Neuronal stem cell (in vitro differentiated cells): ENCODE measurements at regions not wholly inside any gene's neighbourhood (a gene's known extent, or its start where the extent isn't known, plus 50 kb on each side); places are given as distances from the start of the nearest gene placed in this dataset.
"Not testable (repeated sequence)": the region's sequence is repeated elsewhere in the genome, so short reads cannot be mapped to it uniquely, and the experiment has no call there.

ENCODE experiments used
- DNase-seq: peaks from one replicate; pipeline ENCODE4 v3.0.0-alpha.2; 2013; ENCODE audit warnings: low spot score
- H2AFZ ChIP-seq: one replicate; pipeline ENCODE4 v1.6.1; 2013; ENCODE audit warnings: mild to moderate bottlenecking, low read length, inconsistent platforms
- H2AK5ac ChIP-seq: 2 replicates; pipeline ENCODE4 v1.6.1; 2013; ENCODE audit warnings: low read depth, mild to moderate bottlenecking, inconsistent platforms, low read length, moderate library complexity, mixed read lengths
- H2BK120ac ChIP-seq: 2 replicates; pipeline ENCODE4 v1.6.1; 2013; ENCODE audit warnings: low read depth, mild to moderate bottlenecking, inconsistent platforms, low read length, moderate library complexity, mixed read lengths
- H2BK12ac ChIP-seq: one replicate; pipeline ENCODE4 v1.6.1; 2013; ENCODE audit warnings: low read length, inconsistent platforms
- H2BK15ac ChIP-seq: 2 replicates; pipeline ENCODE4 v1.6.1; 2013; ENCODE audit warnings: mild to moderate bottlenecking, low read length, inconsistent platforms, mixed read lengths
- H2BK5ac ChIP-seq: one replicate; pipeline ENCODE4 v1.6.1; 2013; ENCODE audit warnings: inconsistent platforms, mild to moderate bottlenecking, low read length, moderate library complexity
- H3K14ac ChIP-seq: one replicate; pipeline ENCODE4 v1.6.1; 2013; ENCODE audit warnings: low read length, inconsistent platforms
- H3K18ac ChIP-seq: 2 replicates; pipeline ENCODE4 v1.6.1; 2013; ENCODE audit warnings: low read length, inconsistent platforms
- H3K23ac ChIP-seq: 2 replicates; pipeline ENCODE4 v1.6.1; 2013; ENCODE audit warnings: low read depth, mild to moderate bottlenecking, mixed read lengths, low read length, inconsistent platforms; ENCODE audit not compliant: poor library complexity
- H3K27ac ChIP-seq: replicated peaks from 3 replicates; pipeline ENCODE4 v1.5.1; 2013; ENCODE audit warnings: low read length, inconsistent platforms
- H3K27me3 ChIP-seq, 3 experiments: 2 replicates each; pipeline ENCODE4 v1.6.1; 2013; ENCODE audit warnings: low read length in 3 of 3, mild to moderate bottlenecking in 2 of 3, inconsistent platforms in 1 of 3, low read depth in 1 of 3, mixed read lengths in 1 of 3, moderate library complexity in 1 of 3; ENCODE audit not compliant: control insufficient read depth in 3 of 3, insufficient read depth in 3 of 3
- H3K36me3 ChIP-seq, 2 donors: replicated peaks in 1 of 2; 2 replicates each; pipeline ENCODE4 v1.6.1; 2013; ENCODE audit warnings: low read length in 2 of 2; ENCODE audit not compliant: control insufficient read depth in 2 of 2, insufficient read depth in 2 of 2
- H3K4ac ChIP-seq: 2 replicates; pipeline ENCODE4 v1.6.1; 2013; ENCODE audit warnings: inconsistent platforms, mild to moderate bottlenecking, low read length, moderate library complexity
- H3K4me1 ChIP-seq, 2 donors: 1 replicate in 1 of 2; 2 replicates in 1 of 2; pipeline ENCODE4 v1.6.1; 2013; ENCODE audit warnings: low read length in 2 of 2, low read depth in 1 of 2; ENCODE audit not compliant: control insufficient read depth in 2 of 2, insufficient read depth in 1 of 2
- H3K4me2 ChIP-seq: one replicate; pipeline ENCODE4 v1.6.1; 2013; ENCODE audit warnings: mild to moderate bottlenecking, low read length, inconsistent platforms; ENCODE audit not compliant: insufficient read depth, poor library complexity, severe bottlenecking
- H3K4me3 ChIP-seq, 2 donors: 2 replicates each; pipeline ENCODE4 v1.5.1; 2013; ENCODE audit warnings: low read length in 2 of 2, mild to moderate bottlenecking in 2 of 2, inconsistent platforms in 1 of 2, moderate library complexity in 1 of 2
- H3K79me1 ChIP-seq: one replicate; pipeline ENCODE4 v1.6.1; 2013; ENCODE audit warnings: low read depth, mild to moderate bottlenecking, inconsistent platforms, low read length, moderate library complexity
- H3K9ac ChIP-seq: one replicate; pipeline ENCODE4 v1.6.1; 2013; ENCODE audit warnings: mild to moderate bottlenecking, low read depth, low read length, inconsistent platforms; ENCODE audit not compliant: poor library complexity
- H3K9me3 ChIP-seq, 2 donors: replicated peaks in 1 of 2; 2 replicates each; pipeline versions ENCODE3 to v1.6.1; 2013; ENCODE audit warnings: low read length in 2 of 2, mild to moderate bottlenecking in 2 of 2, inconsistent platforms in 1 of 2, low read depth in 1 of 2, mixed read lengths in 1 of 2, moderate library complexity in 1 of 2; ENCODE audit not compliant: control insufficient read depth in 2 of 2, insufficient read depth in 1 of 2
- H4K8ac ChIP-seq: one replicate; pipeline ENCODE4 v1.6.1; 2013; ENCODE audit warnings: low read depth, mild to moderate bottlenecking, inconsistent platforms, low read length, moderate library complexity
- H4K91ac ChIP-seq: one replicate; pipeline ENCODE4 v1.6.1; 2013; ENCODE audit warnings: low read length, low read depth, mild to moderate bottlenecking, inconsistent platforms; ENCODE audit not compliant: poor library complexity
- WGBS, 2 donors: extraction: QIAGEN DNeasy Blood & Tissue Kit; methylation state at CpG; one replicate each; pipeline ENCODE4 v1.1.7; 2013; ENCODE audit warnings: missing lambda C conversion rate in 2 of 2, mixed read lengths in 1 of 2; ENCODE audit not compliant: insufficient read length in 2 of 2, insufficient replicate concordance in 1 of 2; ENCODE audit errors: extremely low coverage in 2 of 2; 5-methylcytosine and 5-hydroxymethylcytosine counted together

DNA sequence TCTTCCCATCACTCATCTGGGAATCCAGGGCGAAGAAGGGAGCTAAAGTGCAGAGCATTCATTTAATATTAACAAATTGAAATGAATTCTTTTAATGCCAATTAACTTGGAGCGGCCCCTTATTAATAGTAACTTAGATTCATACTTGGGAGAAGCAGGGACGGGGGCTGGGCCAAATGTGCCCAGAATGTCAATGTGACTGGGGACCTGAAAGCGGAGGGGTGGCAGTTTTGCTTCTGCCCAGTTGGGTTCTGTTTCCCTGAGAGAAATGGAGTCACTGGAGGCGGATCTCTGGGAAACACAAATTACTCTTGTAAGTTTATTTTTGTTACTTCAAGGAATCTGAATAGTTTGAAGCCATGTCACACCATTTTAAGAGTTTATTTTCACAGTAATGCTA is 923.7 kb upstream of the DEFB115 start:
- WGBS, 2 donors = no CpG with 5 or more reads among the region's 5 CpGs
- H3K36me3 ChIP-seq, H3K9ac ChIP-seq, H3K27me3 ChIP-seq, DNase-seq, H3K4me1 ChIP-seq, H3K4ac ChIP-seq, H3K79me1 ChIP-seq, H3K4me2 ChIP-seq, H2BK15ac ChIP-seq, H2BK120ac ChIP-seq, H3K18ac ChIP-seq, H4K8ac ChIP-seq, H4K91ac ChIP-seq, H2AK5ac ChIP-seq, H3K9me3 ChIP-seq, H2BK12ac ChIP-seq, H3K14ac ChIP-seq, H2BK5ac ChIP-seq, H3K23ac ChIP-seq, H3K4me3 ChIP-seq, H2AFZ ChIP-seq, H3K27ac ChIP-seq: not testable (repeated sequence)

DNA sequence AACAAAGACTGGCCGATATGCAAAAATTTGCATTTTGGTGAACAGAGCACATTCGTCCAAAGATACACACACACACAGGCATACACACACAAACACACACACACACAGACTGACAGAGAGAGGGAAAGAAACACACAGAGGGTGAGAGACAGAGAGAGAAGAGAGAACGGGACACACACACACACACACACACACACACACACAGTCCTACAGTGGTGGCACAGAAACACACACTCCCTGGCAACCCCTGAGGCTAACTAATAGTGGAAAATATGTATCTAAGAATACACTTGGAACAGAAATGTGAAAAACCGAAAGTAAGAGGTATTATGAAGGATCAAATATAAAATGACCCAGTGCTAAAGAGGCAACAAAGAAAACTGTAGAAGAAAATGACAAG is 919.9 kb upstream of the DEFB115 start:
- not testable (repeated sequence) for H3K4me1 ChIP-seq, H3K27me3 ChIP-seq, DNase-seq

DNA sequence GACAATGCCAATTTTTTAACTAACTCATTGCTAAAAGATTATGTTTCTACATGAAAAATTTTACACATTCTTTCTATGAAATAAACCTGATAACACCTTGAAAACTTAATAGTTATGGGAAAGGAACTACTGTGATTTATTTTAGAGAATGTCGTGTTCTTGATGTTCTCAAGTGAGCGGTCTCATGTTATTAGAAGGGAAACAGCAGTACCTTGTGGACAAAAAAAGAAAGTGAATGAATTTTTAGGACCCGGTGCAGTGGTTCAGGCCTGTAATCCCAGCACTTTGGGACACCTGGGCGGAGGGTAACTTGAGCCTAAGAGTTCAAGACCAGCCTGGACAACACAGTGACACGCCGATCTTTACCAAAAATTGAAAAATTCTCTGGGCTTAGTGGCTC is 908.5 kb upstream of the DEFB115 start:
- not testable (repeated sequence) for H3K4me2 ChIP-seq, H3K4ac ChIP-seq, H2BK120ac ChIP-seq, H3K18ac ChIP-seq, DNase-seq, H3K27ac ChIP-seq, H3K79me1 ChIP-seq, H3K9me3 ChIP-seq, H2BK12ac ChIP-seq, H3K9ac ChIP-seq, H3K27me3 ChIP-seq, H3K4me1 ChIP-seq, H3K36me3 ChIP-seq, H3K23ac ChIP-seq, H3K14ac ChIP-seq, H2AK5ac ChIP-seq, H2BK15ac ChIP-seq, H2BK5ac ChIP-seq, H3K4me3 ChIP-seq, H2AFZ ChIP-seq, H4K8ac ChIP-seq, H4K91ac ChIP-seq
- WGBS, 2 donors = no CpG with 5 or more reads among the region's 6 CpGs

More for the DNA sequence above, 919.9 kb upstream of the DEFB115 start:
- not testable (repeated sequence) for H3K4me3 ChIP-seq, H3K27ac ChIP-seq, H2BK5ac ChIP-seq, H2BK15ac ChIP-seq, H4K91ac ChIP-seq, H3K4me2 ChIP-seq, H3K23ac ChIP-seq, H3K79me1 ChIP-seq, H3K14ac ChIP-seq, H3K4ac ChIP-seq, H3K18ac ChIP-seq, H2BK120ac ChIP-seq, H3K9me3 ChIP-seq, H2BK12ac ChIP-seq, H3K9ac ChIP-seq, H2AFZ ChIP-seq, H4K8ac ChIP-seq, H3K36me3 ChIP-seq, H2AK5ac ChIP-seq
- WGBS, 2 donors = no CpG with 5 or more reads among the region's 4 CpGs

DNA sequence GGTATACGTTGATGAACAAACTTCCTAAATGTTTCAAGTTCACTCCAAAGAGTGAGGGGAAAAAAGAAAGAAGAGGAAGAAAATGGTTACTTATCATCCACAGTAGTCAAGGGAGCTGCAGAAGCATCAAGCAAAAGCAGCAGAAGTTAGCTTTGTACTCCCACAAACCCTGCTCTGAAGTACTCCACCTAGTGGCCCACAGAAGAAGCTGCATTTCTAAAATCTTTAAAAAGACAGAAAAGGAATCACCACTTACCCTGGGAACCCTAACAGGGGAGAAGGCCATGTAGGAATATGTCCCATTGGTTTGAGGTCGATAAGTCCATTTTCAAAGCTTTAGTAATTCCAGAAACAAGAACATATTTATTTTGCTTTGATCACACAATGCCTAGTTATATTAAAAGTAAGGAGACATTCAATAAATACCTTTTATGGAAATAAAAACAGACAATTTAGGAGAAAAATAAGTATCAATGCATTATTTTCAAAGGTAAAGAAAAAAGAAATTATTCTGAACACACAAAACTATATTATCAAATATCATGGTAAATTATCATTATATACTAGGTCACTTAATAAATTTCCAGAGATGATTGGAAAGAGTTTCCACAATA is 900.5 kb upstream of the DEFB115 start:
- not testable (repeated sequence) for H2BK15ac ChIP-seq, H2BK120ac ChIP-seq, H4K8ac ChIP-seq, H3K27me3 ChIP-seq, H3K36me3 ChIP-seq, H3K79me1 ChIP-seq, H3K23ac ChIP-seq, H2AK5ac ChIP-seq, H3K18ac ChIP-seq, H3K4me2 ChIP-seq, H2AFZ ChIP-seq, DNase-seq, H3K9ac ChIP-seq, H3K27ac ChIP-seq, H2BK12ac ChIP-seq, H4K91ac ChIP-seq, H3K4me1 ChIP-seq, H3K4ac ChIP-seq, H3K9me3 ChIP-seq, H3K4me3 ChIP-seq, H2BK5ac ChIP-seq, H3K14ac ChIP-seq
- WGBS, 2 donors = no CpG with 5 or more reads among the region's 2 CpGs
